Small intestine (tissue), 7 donors: ENCODE measurements at regions not wholly inside any gene's neighbourhood (a gene's known extent, or its start where the extent isn't known, plus 50 kb on each side); places are given as distances from the start of the nearest gene placed in this dataset.

ENCODE experiments used
- DNase-seq, 2 donors: peaks; one replicate each; pipeline versions ENCODE4 v3.0.0 to v3.0.0-alpha.2; 2013
- FAIRE-seq: peaks from 2 replicates; lab custom pipeline; 2012; peaks lifted over from hg19 to GRCh38; lab: Jason Lieb, UNC
- H3K27ac ChIP-seq, 3 donors: one replicate each; pipeline ENCODE4 v1.5.1; 2013; ENCODE audit warnings: low read length in 2 of 3, mild to moderate bottlenecking in 2 of 3, control low read depth in 1 of 3, inconsistent platforms in 1 of 3, low read depth in 1 of 3, moderate library complexity in 1 of 3
- H3K27me3 ChIP-seq, 3 donors: one replicate each; pipeline ENCODE4 v1.6.1; 2013; ENCODE audit warnings: low read length in 3 of 3, inconsistent platforms in 1 of 3; ENCODE audit not compliant: control insufficient read depth in 3 of 3, insufficient read depth in 3 of 3
- H3K36me3 ChIP-seq, 3 donors: one replicate each; pipeline ENCODE4 v1.6.1; 2013; ENCODE audit warnings: low read length in 3 of 3, inconsistent platforms in 1 of 3, low read depth in 1 of 3, mild to moderate bottlenecking in 1 of 3, moderate library complexity in 1 of 3; ENCODE audit not compliant: control insufficient read depth in 3 of 3, insufficient read depth in 2 of 3
- H3K4me1 ChIP-seq, 3 donors: one replicate each; pipeline ENCODE4 v1.6.1; 2013; ENCODE audit warnings: low read length in 2 of 3, inconsistent platforms in 1 of 3, low read depth in 1 of 3, mild to moderate bottlenecking in 1 of 3, moderate library complexity in 1 of 3; ENCODE audit not compliant: control insufficient read depth in 3 of 3, insufficient read depth in 2 of 3
- H3K4me3 ChIP-seq, 3 donors: one replicate each; pipeline ENCODE4 v1.5.1; 2013; ENCODE audit warnings: low read length in 3 of 3, control low read depth in 1 of 3, inconsistent platforms in 1 of 3, low read depth in 1 of 3, mild to moderate bottlenecking in 1 of 3, moderate library complexity in 1 of 3
- H3K9me3 ChIP-seq, 2 donors: one replicate each; pipeline ENCODE4 v1.6.1; 2013; ENCODE audit warnings: low read depth in 1 of 2, low read length in 1 of 2; ENCODE audit not compliant: control insufficient read depth in 2 of 2, insufficient read depth in 1 of 2
- WGBS, 3 donors: extraction: QIAGEN DNeasy Blood & Tissue Kit; methylation state at CpG; one replicate each; pipeline ENCODE4 v1.1.7; 2013; 5-methylcytosine and 5-hydroxymethylcytosine counted together
- donor health status: healthy with polysubstance abuse.
- donor health status: control.
- donor health status: control.
- donor health status: Bipolar disorder and iron deficiency.
- donor health status: healthy.

DNA sequence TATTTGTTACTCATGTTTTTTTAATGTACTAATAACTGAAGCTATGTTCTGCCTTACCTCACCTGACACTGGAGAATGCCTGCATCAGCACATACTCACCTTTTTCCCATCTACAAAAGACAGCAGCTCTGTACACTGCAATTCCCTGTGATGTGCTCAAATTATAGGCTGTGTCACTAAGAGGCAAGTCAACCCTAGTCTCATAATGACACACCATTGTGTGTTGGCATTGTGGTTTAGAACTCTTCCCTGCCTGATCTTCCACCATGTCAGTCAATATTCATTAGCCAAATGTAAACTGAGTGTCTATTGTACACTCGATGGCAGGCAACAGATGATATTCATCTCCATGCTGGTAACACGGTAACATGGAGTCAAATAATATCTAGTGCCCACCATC is 332.1 kb upstream of the TCF4 start:
- no peak for FAIRE-seq

DNA sequence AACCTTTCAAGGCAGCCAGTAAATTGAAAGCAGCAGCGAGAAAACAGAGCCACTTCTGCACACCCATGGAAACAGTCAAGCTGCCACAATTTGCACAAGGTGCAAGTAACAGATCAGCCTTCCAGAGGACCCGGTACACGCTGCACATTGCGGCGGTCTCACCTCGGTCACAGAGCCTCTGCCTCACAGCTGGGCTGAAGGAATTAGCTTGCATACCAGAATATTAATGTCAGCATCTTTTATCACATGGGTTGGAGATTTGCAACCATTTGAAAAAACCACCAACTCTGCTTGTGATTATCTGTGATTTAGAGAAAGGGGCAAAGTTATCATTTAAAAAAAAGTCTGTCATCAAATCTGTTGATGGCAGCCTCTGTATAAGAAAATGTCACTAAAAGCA is 330.5 kb upstream of the TCF4 start:
- 70 to 82% (median 80%) methylated on average over 6 of the region's 6 CpGs for WGBS, 3 donors
- FAIRE-seq = no peak
- no peaks in the 10 kb centered on the region for H3K36me3 ChIP-seq

More for the DNA sequence above, 332.1 kb upstream of the TCF4 start:
- Histone ChIP-seq H3K9me3 (no peaks in the 10 kb centered on the region), H3K4me1 (no peaks in the 10 kb centered on the region), H3K27ac (no peak overlapping the region), H3K36me3 (no peaks in the 10 kb centered on the region), H3K27me3 (no peaks in the 10 kb centered on the region), H3K4me3 (no peak overlapping the region)
- no peak for DNase-seq
- 79 to 84% (median 82%) methylated on average over 2 of the region's 2 CpGs for WGBS, 3 donors

DNA sequence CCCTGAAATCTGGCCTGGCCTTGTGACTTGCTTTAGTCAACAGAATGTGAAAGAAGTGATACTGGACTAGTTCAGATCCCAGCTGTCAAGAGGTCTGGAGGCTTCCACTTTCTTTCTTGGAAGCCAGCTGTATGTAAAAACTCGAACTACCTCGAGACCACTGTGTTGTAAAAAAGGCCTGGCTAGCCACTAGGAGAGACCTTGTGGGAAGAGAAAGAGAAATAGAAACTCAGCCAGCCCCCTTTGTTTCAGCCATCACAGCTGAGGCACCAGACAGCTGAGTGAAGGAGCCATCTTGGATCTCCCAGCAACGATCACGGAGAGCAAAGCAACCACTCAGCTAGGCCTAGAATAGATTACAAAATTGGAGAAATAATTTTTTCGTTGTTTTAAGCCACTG is 324.9 kb upstream of the TCF4 start:
- no peak overlapping the region for H3K4me3 ChIP-seq
- no peaks in the 10 kb centered on the region for H3K36me3 ChIP-seq
- no peaks in the 10 kb centered on the region for H3K9me3 ChIP-seq
- H3K27me3 ChIP-seq = no peaks in the 10 kb centered on the region
- no peak for DNase-seq
- WGBS, 3 donors = 77 to 88% (median 78%) methylated on average over 5 of the region's 5 CpGs
- H3K4me1 ChIP-seq = no peaks in the 10 kb centered on the region
- FAIRE-seq = no peak
- no peak overlapping the region for H3K27ac ChIP-seq

More for the DNA sequence above, 330.5 kb upstream of the TCF4 start:
- DNase-seq = no peak
- Histone ChIP-seq H3K4me1 (no peaks in the 10 kb centered on the region), H3K27ac (no peak overlapping the region), H3K9me3 (no peaks in the 10 kb centered on the region), H3K27me3 (no peaks in the 10 kb centered on the region), H3K4me3 (no peak overlapping the region)

DNA sequence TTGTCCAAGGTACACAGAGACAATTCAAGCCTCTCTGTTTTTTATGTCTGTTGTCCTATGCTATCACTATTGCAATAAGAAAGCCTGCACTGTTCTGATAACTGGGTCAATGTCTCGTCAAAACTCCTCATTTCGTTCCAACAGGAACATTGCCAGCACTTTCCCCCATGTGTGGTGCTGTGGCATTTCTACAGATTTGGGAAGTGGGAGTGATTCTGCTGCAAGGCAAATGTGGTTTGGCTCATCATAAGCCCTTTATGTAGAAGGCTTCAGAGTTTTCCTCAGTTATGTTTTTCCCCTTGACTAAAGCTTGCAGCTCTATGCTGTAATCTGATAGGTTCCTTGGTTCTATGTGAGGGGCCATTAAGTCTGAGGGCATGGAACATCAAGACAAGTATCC is 324.1 kb upstream of the TCF4 start:
- 51 to 64% (median 53%) methylated on average over 2 of the region's 2 CpGs for WGBS, 3 donors
- H3K9me3 ChIP-seq = no peaks in the 10 kb centered on the region
- H3K4me3 ChIP-seq = no peak overlapping the region
- no peak overlapping the region for H3K27ac ChIP-seq
- DNase-seq (no peak), FAIRE-seq (no peak)
- H3K36me3 ChIP-seq = no peaks in the 10 kb centered on the region
- no peaks in the 10 kb centered on the region for H3K27me3 ChIP-seq
- no peaks in the 10 kb centered on the region for H3K4me1 ChIP-seq

DNA sequence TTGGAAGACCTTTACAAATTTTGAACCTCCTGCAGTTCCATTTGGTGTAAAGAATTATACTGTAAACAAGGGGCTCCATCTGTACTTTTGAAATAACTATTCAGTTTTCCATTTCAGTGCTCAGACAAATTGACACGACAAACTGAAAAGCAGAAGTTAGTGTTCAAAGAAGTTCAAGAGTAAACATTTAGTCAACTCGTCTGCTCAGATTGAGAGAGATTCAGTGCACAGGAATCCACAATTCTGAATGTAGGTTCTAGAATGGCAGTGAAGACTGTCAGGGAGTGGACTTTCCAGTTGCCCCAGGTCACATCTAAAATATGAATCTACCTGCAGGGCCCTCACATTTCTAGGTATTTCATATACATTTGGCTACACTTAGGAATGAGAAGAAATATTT is 322.3 kb upstream of the TCF4 start:
- Histone ChIP-seq H3K4me1 (no peaks in the 10 kb centered on the region), H3K27ac (no peak overlapping the region), H3K27me3 (no peaks in the 10 kb centered on the region), H3K36me3 (no peaks in the 10 kb centered on the region), H3K9me3 (no peaks in the 10 kb centered on the region), H3K4me3 (no peak overlapping the region)
- WGBS, 3 donors = 41 to 59% (median 52%) methylated on average over 2 of the region's 2 CpGs
- FAIRE-seq (no peak), DNase-seq (no peak)

DNA sequence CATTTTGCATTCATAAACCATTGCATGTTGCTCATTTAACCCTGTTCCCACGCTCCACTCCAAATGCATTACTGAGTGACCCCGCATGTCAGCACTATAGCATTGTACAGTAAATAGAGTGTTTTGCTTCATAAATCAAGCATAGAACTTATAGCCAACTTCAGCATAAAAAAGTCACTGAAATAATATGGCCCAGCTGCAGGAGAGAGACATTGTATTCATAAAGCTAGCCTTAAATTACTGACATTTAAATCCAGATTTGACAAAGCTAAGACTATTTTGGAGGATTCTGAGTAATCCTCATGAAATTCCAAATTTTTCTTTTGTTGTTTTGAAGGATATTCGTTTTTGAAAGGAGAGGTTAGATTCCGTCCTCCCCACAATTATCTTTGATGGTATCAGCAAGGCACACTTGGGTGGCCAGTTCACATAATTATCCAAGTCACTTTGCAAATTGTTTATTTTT is 320.9 kb upstream of the TCF4 start:
- 28 to 55% (median 52%) methylated on average over 4 of the region's 4 CpGs for WGBS, 3 donors

DNA sequence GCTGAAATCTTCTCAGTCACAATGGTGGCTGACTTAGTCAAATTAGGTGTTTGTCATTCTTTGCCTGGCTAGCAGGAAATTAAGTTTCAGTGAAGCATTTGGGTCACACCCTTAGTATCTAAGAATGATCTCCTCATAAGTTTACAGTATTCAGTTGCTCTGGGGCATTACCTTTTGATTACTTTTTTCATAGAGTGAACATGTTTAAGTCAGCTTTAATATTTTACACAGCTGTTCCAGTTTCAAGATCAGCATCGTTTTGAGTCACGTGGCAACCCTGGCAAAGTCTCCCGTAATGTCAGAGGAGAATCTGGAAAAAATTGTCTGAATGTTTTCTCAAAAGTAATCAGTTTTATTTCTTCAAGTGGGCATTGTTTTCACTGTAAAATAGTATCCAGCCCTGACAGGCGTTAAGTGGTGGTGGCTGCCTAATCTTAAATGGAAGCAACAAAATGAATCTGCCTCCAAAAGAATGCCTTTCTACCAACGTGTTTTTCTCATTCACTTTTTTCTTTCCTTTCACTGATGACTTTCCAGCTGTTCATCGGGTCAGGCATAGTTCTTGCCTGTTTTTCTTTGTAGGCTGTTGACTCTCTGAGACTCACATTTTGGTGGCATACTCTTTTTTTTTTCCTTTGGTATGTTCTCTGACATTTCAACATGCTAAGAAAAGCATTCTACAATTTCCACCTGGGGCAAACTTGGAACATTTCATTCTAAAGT is 319.6 kb upstream of the TCF4 start:
- WGBS, 3 donors = 36 to 59% (median 52%) methylated on average over 6 of the region's 6 CpGs
- no peak for FAIRE-seq
- Histone ChIP-seq H3K36me3 (no peaks in the 10 kb centered on the region), H3K4me1 (no peaks in the 10 kb centered on the region), H3K27me3 (no peaks in the 10 kb centered on the region), H3K9me3 (no peaks in the 10 kb centered on the region), H3K4me3 (no peak overlapping the region), H3K27ac (no peak overlapping the region)
- no peak for DNase-seq

More for the DNA sequence above, 320.9 kb upstream of the TCF4 start:
- Histone ChIP-seq H3K27ac (no peak overlapping the region), H3K27me3 (no peaks in the 10 kb centered on the region), H3K4me3 (no peak overlapping the region), H3K4me1 (no peaks in the 10 kb centered on the region), H3K36me3 (no peaks in the 10 kb centered on the region), H3K9me3 (no peaks in the 10 kb centered on the region)
- DNase-seq = no peak
- no peak for FAIRE-seq

DNA sequence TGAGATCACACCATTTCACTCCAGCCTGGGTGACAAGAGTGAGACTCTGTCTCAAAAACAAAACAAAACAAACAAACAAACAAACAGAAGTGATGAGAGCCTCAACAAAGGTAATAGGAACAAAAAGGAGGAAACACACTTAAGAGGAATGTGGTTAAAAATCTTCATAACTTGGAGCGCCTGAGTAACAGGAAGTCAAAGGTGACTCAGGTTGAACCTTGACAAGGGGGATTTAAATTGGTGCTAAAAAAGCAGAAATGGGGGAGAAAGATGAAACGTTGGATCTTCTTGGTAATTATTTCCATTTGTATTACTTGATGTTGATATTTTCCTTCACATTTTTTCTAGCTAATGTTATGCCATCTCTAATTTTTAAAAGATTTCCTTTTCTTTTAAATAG is 318.5 kb upstream of the TCF4 start:
- H3K27ac ChIP-seq = no peak overlapping the region
- no peak overlapping the region for H3K4me3 ChIP-seq
- H3K9me3 ChIP-seq = no peaks in the 10 kb centered on the region
- no peaks in the 10 kb centered on the region for H3K4me1 ChIP-seq
- DNase-seq (no peak), FAIRE-seq (no peak)
- 40 to 58% (median 57%) methylated on average over 2 of the region's 2 CpGs for WGBS, 3 donors
- no peaks in the 10 kb centered on the region for H3K36me3 ChIP-seq
- H3K27me3 ChIP-seq = no peaks in the 10 kb centered on the region

DNA sequence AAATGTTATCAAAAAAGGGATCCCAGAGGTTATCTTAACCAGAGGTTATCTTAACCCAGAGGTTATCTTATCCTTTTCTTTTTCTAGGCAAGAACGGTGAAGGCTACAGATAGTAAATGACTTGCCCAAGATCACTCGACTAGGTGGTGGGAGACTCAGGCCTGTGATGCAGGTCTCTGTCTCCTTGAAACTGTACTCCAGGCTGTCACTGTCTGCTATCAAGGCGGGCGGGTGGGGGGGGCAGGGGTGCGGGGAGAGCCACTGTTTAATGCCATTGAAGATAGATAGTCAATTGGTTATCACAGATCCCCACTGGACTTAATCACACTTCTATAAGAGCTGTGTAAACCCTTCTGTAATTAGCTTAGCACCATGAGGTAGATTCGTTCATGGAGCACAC is 315.9 kb upstream of the TCF4 start:
- WGBS, 3 donors = 49 to 68% (median 58%) methylated on average over 6 of the region's 6 CpGs
- Histone ChIP-seq H3K27me3 (no peaks in the 10 kb centered on the region), H3K4me1 (no peaks in the 10 kb centered on the region), H3K4me3 (no peak overlapping the region), H3K27ac (no peak overlapping the region), H3K36me3 (no peaks in the 10 kb centered on the region), H3K9me3 (no peaks in the 10 kb centered on the region)
- FAIRE-seq (no peak), DNase-seq (no peak)
